GM23338 (cell line): ENCODE measurements at regions not wholly inside any gene's neighbourhood (a gene's known extent, or its start where the extent isn't known, plus 50 kb on each side); places are given as distances from the start of the nearest gene placed in this dataset.

Experiments
- ATAC-seq: fragments of 200-7000 bp; cut with Tn5 transposase; 3 replicates; pipeline ENCODE4 v1.9.1; 2020
- DNase-seq: peaks from one replicate; pipeline ENCODE4 v3.0.0-alpha.2; 2015; ENCODE audit warnings: low spot score
- H2AFZ ChIP-seq: fragments of 200-600 bp; sonication (generic); 2 replicates; pipeline ENCODE4 v1.8.0; 2016; ENCODE audit warnings: antibody characterized with exemption, mild to moderate bottlenecking, moderate library complexity
- H3F3A ChIP-seq: fragments of 200-600 bp; sonication (generic); replicated peaks from 2 replicates; pipeline ENCODE4 v1.8.0; 2017; ENCODE audit warnings: antibody characterized with exemption, mixed run types, low read depth
- H3K27ac ChIP-seq: fragments of 200-600 bp; sonication (generic); 2 replicates; pipeline ENCODE4 v1.6.1; 2016; ENCODE audit warnings: low read depth
- H3K27me3 ChIP-seq: fragments of 200-600 bp; sonication (generic); 2 replicates; pipeline ENCODE4 v1.8.0; 2016; ENCODE audit warnings: mild to moderate bottlenecking, mixed run types, moderate library complexity; ENCODE audit not compliant: insufficient read depth
- H3K36me3 ChIP-seq: fragments of 200-600 bp; sonication (generic); 2 replicates; pipeline ENCODE4 v1.8.0; 2016; ENCODE audit warnings: mild to moderate bottlenecking; ENCODE audit not compliant: insufficient read depth
- H3K4me1 ChIP-seq: fragments of 200-600 bp; sonication (generic); 2 replicates; pipeline ENCODE4 v1.8.0; 2016; ENCODE audit warnings: mild to moderate bottlenecking, moderate library complexity; ENCODE audit not compliant: insufficient read depth
- H3K4me2 ChIP-seq: fragments of 200-600 bp; sonication (generic); 2 replicates; pipeline ENCODE4 v1.7.1; 2017; ENCODE audit warnings: mixed run types
- H3K4me3 ChIP-seq: fragments of 200-600 bp; sonication (generic); 2 replicates; pipeline ENCODE4 v1.6.1; 2016; ENCODE audit warnings: mixed run types
- H3K79me2 ChIP-seq: fragments of 200-600 bp; sonication (generic); replicated peaks from 2 replicates; pipeline ENCODE4 v1.8.0; 2017; ENCODE audit warnings: mild to moderate bottlenecking; ENCODE audit not compliant: insufficient read depth
- H3K9me2 ChIP-seq: fragments of 200-600 bp; sonication (generic); 2 replicates; pipeline ENCODE4 v1.8.0; 2017; ENCODE audit not compliant: insufficient read depth
- H4K20me1 ChIP-seq: fragments of 200-600 bp; sonication (generic); replicated peaks from 2 replicates; pipeline ENCODE4 v1.8.0; 2017; ENCODE audit warnings: mild to moderate bottlenecking; ENCODE audit not compliant: insufficient read depth
- H3K27ac Mint-ChIP-seq: 2 replicates; pipeline ENCODE4 v1.8.0; 2020; ENCODE audit warnings: inconsistent platforms, mild to moderate bottlenecking, moderate library complexity, mixed read lengths
- H3K27me3 Mint-ChIP-seq: 3 replicates; pipeline ENCODE4 v1.8.0; 2022; ENCODE audit warnings: low read depth, mild to moderate bottlenecking, moderate library complexity, mixed read lengths, inconsistent platforms; ENCODE audit not compliant: insufficient read depth, poor library complexity
- H3K36me3 Mint-ChIP-seq: 3 replicates; pipeline ENCODE4 v1.8.0; 2021; ENCODE audit warnings: low read depth, mild to moderate bottlenecking, inconsistent platforms, moderate library complexity, mixed read lengths
- H3K4me1 Mint-ChIP-seq: 3 replicates; pipeline ENCODE4 v1.8.0; 2020; ENCODE audit warnings: mild to moderate bottlenecking, inconsistent platforms, mixed read lengths
- H3K4me3 Mint-ChIP-seq: 3 replicates; pipeline ENCODE4 v1.8.0; 2021; ENCODE audit warnings: moderate library complexity, mild to moderate bottlenecking, inconsistent platforms, mixed read lengths
- H3K9me3 Mint-ChIP-seq: 3 replicates; pipeline ENCODE4 v1.8.0; 2020; ENCODE audit warnings: moderate library complexity, mild to moderate bottlenecking, inconsistent platforms, mixed read lengths
- CREB1 ChIP-seq: fragments of 250-450 bp; sonication (Bioruptor Pico); IDR thresholded peaks from 2 replicates; pipeline ENCODE4 v1.5.0; 2020; ENCODE audit warnings: low read depth, mild to moderate bottlenecking, moderate library complexity
- CTCF ChIP-seq, 2 experiments: fragments of 200-600 bp in 1 of 2; sonication (generic) in 1 of 2; conservative IDR thresholded peaks; 2 replicates each; pipeline versions ENCODE4 v1.5.1 to v1.6.1; 2016 to 2017; ENCODE audit warnings: antibody characterized with exemption in 2 of 2, low read depth in 2 of 2, mild to moderate bottlenecking in 2 of 2, moderate library complexity in 1 of 2
- ETS1 ChIP-seq: IDR thresholded peaks from 2 replicates; pipeline ENCODE4 v1.6.1; 2016; ENCODE audit warnings: antibody characterized with exemption
- EZH2 ChIP-seq: fragments of 200-600 bp; sonication (generic); IDR thresholded peaks from one replicate; pipeline ENCODE4 v1.8.0; 2017; ENCODE audit warnings: antibody characterized with exemption, mild to moderate bottlenecking, low read depth; ENCODE audit not compliant: unreplicated experiment
- EZH2phosphoT487 ChIP-seq: fragments of 200-600 bp; sonication (generic); IDR thresholded peaks from one replicate; pipeline ENCODE4 v1.8.1; 2018; ENCODE audit warnings: antibody characterized with exemption; ENCODE audit not compliant: unreplicated experiment
- JUNB ChIP-seq: IDR thresholded peaks from one replicate; pipeline ENCODE4 v1.6.1; 2016; ENCODE audit warnings: antibody characterized with exemption; ENCODE audit not compliant: unreplicated experiment
- NANOG ChIP-seq: IDR thresholded peaks from 2 replicates; pipeline ENCODE4 v1.6.1; 2016; ENCODE audit warnings: antibody characterized with exemption, borderline replicate concordance
- POLR2AphosphoS5 ChIP-seq: IDR thresholded peaks from 2 replicates; pipeline ENCODE4 v1.6.1; 2016; ENCODE audit warnings: antibody characterized with exemption, low read depth
- REST ChIP-seq: IDR thresholded peaks from one replicate; pipeline ENCODE4 v1.6.1; 2018; ENCODE audit warnings: antibody characterized with exemption; ENCODE audit not compliant: unreplicated experiment
- STAT1 ChIP-seq: IDR thresholded peaks from one replicate; pipeline ENCODE4 v1.6.1; 2016; ENCODE audit warnings: antibody characterized with exemption; ENCODE audit not compliant: unreplicated experiment
- ZNF114 ChIP-seq: fragments of 250-450 bp; sonication (Bioruptor Pico); IDR thresholded peaks from 2 replicates; pipeline ENCODE4 v1.5.0; 2020; ENCODE audit warnings: mild to moderate bottlenecking, moderate library complexity
- ZNF331 ChIP-seq: fragments of 250-450 bp; sonication (Bioruptor Pico); IDR thresholded peaks from 2 replicates; pipeline ENCODE4 v1.5.0; 2020; ENCODE audit warnings: low read depth, mild to moderate bottlenecking, moderate library complexity
- ZNF462 ChIP-seq: fragments of 250-450 bp; sonication (Bioruptor Pico); IDR thresholded peaks from 2 replicates; pipeline ENCODE4 v1.5.0; 2020; ENCODE audit warnings: mild to moderate bottlenecking, moderate library complexity

GRCh38 chr18:29160170-29160569 lies 983.2 kb upstream of the CDH2 start:
- Histone ChIP-seq H3K4me1 (peaks cover 26% of the 10 kb centered on the region), H2AFZ (no peak overlapping the region), H3K79me2 (no peaks in the 10 kb centered on the region), H3K4me2 (peak overlapping the region; percentile 61), H3K27ac (peak overlapping the region; percentile 46; the same call in 1 of the 2 replicates), H3F3A (no peaks in the 10 kb centered on the region), H4K20me1 (no peaks in the 10 kb centered on the region), H3K36me3 (no peaks in the 10 kb centered on the region), H3K4me3 (peak overlapping the region; percentile 31), H3K9me2 (no peaks in the 10 kb centered on the region; the same call in 1 of the 2 replicates), H3K27me3 (no peaks in the 10 kb centered on the region)
- ATAC-seq = no peak
- Mint-ChIP-seq H3K4me3 (peak overlapping the region; percentile 32; the same call in 1 of the 3 replicates), H3K4me1 (peaks cover 26% of the 10 kb centered on the region), H3K9me3 (no peaks in the 10 kb centered on the region), H3K36me3 (no peaks in the 10 kb centered on the region), H3K27me3 (no peaks in the 10 kb centered on the region), H3K27ac (peak overlapping the region; percentile 79)
- peak; percentile 10 for DNase-seq
- TF ChIP-seq REST = no peak
- TF ChIP-seq ZNF331 = no peak
- no peak for TF ChIP-seq ETS1
- no peak for TF ChIP-seq EZH2phosphoT487
- TF ChIP-seq ZNF462 (CRISPR knock-in tag) = no peak
- TF ChIP-seq ZNF114 = no peak
- no peak for TF ChIP-seq STAT1
- no peak for TF ChIP-seq EZH2
- no peak for TF ChIP-seq CTCF (conservative IDR thresholded peaks at IDR 0.05; ENCODE audit: low read depth in 2 of 2)
- TF ChIP-seq NANOG = no peak
- TF ChIP-seq CREB1 (CRISPR knock-in tag) = no peak
- TF ChIP-seq POLR2AphosphoS5 = no peak
- no peak for TF ChIP-seq JUNB
